ENCODE measurements at regions not wholly inside any gene's neighbourhood (a gene's known extent, or its start where the extent isn't known, plus 50 kb on each side); places are given as distances from the start of the nearest gene placed in this dataset.

- peaks cover 2% of the 10 kb centered on the region for H3K4me1 ChIP-seq (ENCODE audit: insufficient read depth)
- TF ChIP-seq EP300 (IDR thresholded peaks at IDR 0.05) (no peak), POLR2A (IDR thresholded peaks at IDR 0.05) (no peak), CTCF (IDR thresholded peaks at IDR 0.05) (no peak)
- DNase-seq, result no peak
- H3K27me3 ChIP-seq, result no peaks in the 10 kb centered on the region
- H3K4me3 ChIP-seq, result no peak overlapping the region
- 38 to 57% (median 56%) methylated on average over 2 of the region's 2 CpGs for WGBS, 3 donors
- no peaks in the 10 kb centered on the region for H3K36me3 ChIP-seq
- no peaks in the 10 kb centered on the region for H3K9me3 ChIP-seq
- H3K27ac ChIP-seq, result no peak overlapping the region
- intact Hi-C loops (cut with DNase I), result no loop called here
These were observed 121.6 kb upstream of the EEA1 start for GRCh38 chr12:93050748-93051081.

- TF ChIP-seq POLR2A (IDR thresholded peaks at IDR 0.05), result no peak
- no peak for TF ChIP-seq CTCF (IDR thresholded peaks at IDR 0.05)
- no peak for TF ChIP-seq EP300 (IDR thresholded peaks at IDR 0.05)
- Histone ChIP-seq H3K4me3 (no peak overlapping the region), H3K27ac (no peak overlapping the region), H3K27me3 (no peaks in the 10 kb centered on the region), H3K9me3 (no peaks in the 10 kb centered on the region), H3K36me3 (no peaks in the 10 kb centered on the region), H3K4me1 (ENCODE audit: insufficient read depth) (peaks cover 4% of the 10 kb centered on the region)
- intact Hi-C loops (cut with DNase I), result no loop called here
- no peak for DNase-seq
These were observed 124.9 kb upstream of the EEA1 start for GRCh38 chr12:93054021-93054420.

GRCh38 chr12:93055221-93055620 is 126.1 kb upstream of the EEA1 start:
- 82 to 98% (median 96%) methylated on average over 5 of the region's 5 CpGs for WGBS, 3 donors
- H3K4me3 ChIP-seq, result no peak overlapping the region
- no peak for DNase-seq
- no peaks in the 10 kb centered on the region for H3K9me3 ChIP-seq
- intact Hi-C loops (cut with DNase I), result no loop called here
- H3K36me3 ChIP-seq, result no peaks in the 10 kb centered on the region
- H3K27ac ChIP-seq, result no peak overlapping the region
- peaks cover 3% of the 10 kb centered on the region for H3K4me1 ChIP-seq (ENCODE audit: insufficient read depth)
- no peak for TF ChIP-seq POLR2A (IDR thresholded peaks at IDR 0.05)
- no peaks in the 10 kb centered on the region for H3K27me3 ChIP-seq

GRCh38 chr12:93056971-93057535 is 128.0 kb upstream of the EEA1 start:
- TF ChIP-seq CTCF (IDR thresholded peaks at IDR 0.05) (no peak), POLR2A (IDR thresholded peaks at IDR 0.05) (no peak), EP300 (IDR thresholded peaks at IDR 0.05) (no peak)
- WGBS, 3 donors, result 22 to 48% (median 25%) methylated on average over 4 of the region's 4 CpGs

GRCh38 chr12:93058280-93058679 is 129.2 kb upstream of the EEA1 start:
- Histone ChIP-seq H3K36me3 (no peaks in the 10 kb centered on the region), H3K4me3 (no peak overlapping the region), H3K27ac (no peak overlapping the region), H3K4me1 (ENCODE audit: insufficient read depth) (peaks cover 13% of the 10 kb centered on the region), H3K9me3 (no peaks in the 10 kb centered on the region), H3K27me3 (no peaks in the 10 kb centered on the region)
- intact Hi-C loops (cut with DNase I), result no loop called here
- DNase-seq, result no peak
- TF ChIP-seq POLR2A (IDR thresholded peaks at IDR 0.05), result no peak
- TF ChIP-seq EP300 (IDR thresholded peaks at IDR 0.05), result no peak
- no peak for TF ChIP-seq CTCF (IDR thresholded peaks at IDR 0.05)
- WGBS, 3 donors, result 80 to 90% (median 87%) methylated on average over 7 of the region's 7 CpGs

More at GRCh38 chr12:93056971-93057535, 128.0 kb upstream of the EEA1 start:
- no peaks in the 10 kb centered on the region for H3K9me3 ChIP-seq
- H3K4me3 ChIP-seq, result no peak overlapping the region
- no peaks in the 10 kb centered on the region for H3K27me3 ChIP-seq
- DNase-seq, result no peak
- intact Hi-C loops (cut with DNase I), result no loop called here
- H3K36me3 ChIP-seq, result no peaks in the 10 kb centered on the region
- no peak overlapping the region for H3K27ac ChIP-seq
- H3K4me1 ChIP-seq (ENCODE audit: insufficient read depth), result peaks cover 9% of the 10 kb centered on the region

All from ovary (tissue), 7 donors.